Astrocyte of the cerebellum (primary cell): ENCODE measurements at regions not wholly inside any gene's neighbourhood (a gene's known extent, or its start where the extent isn't known, plus 50 kb on each side); places are given as distances from the start of the nearest gene placed in this dataset.
A peak's percentile ranks its signal among the peaks of the same experiment; 100 is the strongest.

Experiments
- DNase-seq: peaks from one replicate; pipeline ENCODE4 v3.0.0-alpha.2; 2011; ENCODE audit warnings: low read depth
- H3K4me3 ChIP-seq: 2 replicates; pipeline ENCODE4 v1.5.1; 2011; ENCODE audit warnings: mild to moderate bottlenecking, low read depth, low read length, moderate library complexity
- CTCF ChIP-seq: IDR thresholded peaks from 2 replicates; pipeline ENCODE4 v1.5.1; 2012; ENCODE audit warnings: low read length, low read depth, moderate library complexity, mild to moderate bottlenecking; ENCODE audit errors: missing control alignments
- in situ Hi-C: cut with HindIII; loops from 2 replicates; pipeline ENCODE4 v1.10.0; 2017; ENCODE audit warnings: low sequenced_read_pairs

- H3K4me3 ChIP-seq, result no peak overlapping the region
- DNase-seq, result no peak
- in situ Hi-C loops, result no loop called here
- no peak for TF ChIP-seq CTCF
These were observed 1138.0 kb upstream of the SLC10A2 start for GRCh38 chr13:104204177-104204576.

GRCh38 chr13:104198801-104199200, 1132.6 kb upstream of the SLC10A2 start:
- in situ Hi-C loops, result no loop called here
- TF ChIP-seq CTCF, result no peak
- DNase-seq, result peak; percentile 11
- no peak overlapping the region for H3K4me3 ChIP-seq

GRCh38 chr13:104196611-104197010, 1130.4 kb upstream of the SLC10A2 start:
- no peak for DNase-seq
- in situ Hi-C loops, result no loop called here
- no peak for TF ChIP-seq CTCF
- no peak overlapping the region for H3K4me3 ChIP-seq

- in situ Hi-C loops, result no loop called here
- no peak for TF ChIP-seq CTCF
- no peak overlapping the region for H3K4me3 ChIP-seq
- no peak for DNase-seq
These were observed 1115.5 kb upstream of the SLC10A2 start for GRCh38 chr13:104181526-104182231.

- no peak for TF ChIP-seq CTCF
- DNase-seq, result no peak
- no peak overlapping the region for H3K4me3 ChIP-seq
- in situ Hi-C loops, result loop anchor here (25.0 kb wide), 1 partner anchor 109 kb away; no protein-coding TSS in a partner anchor
These were observed 1104.9 kb upstream of the SLC10A2 start for GRCh38 chr13:104170980-104171555.

GRCh38 chr13:104163866-104164630, 1097.8 kb upstream of the SLC10A2 start:
- in situ Hi-C loops, result loop anchor here (25.0 kb wide), 1 partner anchor 102 kb away; no protein-coding TSS in a partner anchor
- no peak for DNase-seq
- no peak overlapping the region for H3K4me3 ChIP-seq
- no peak for TF ChIP-seq CTCF
